A673 (cell line): ENCODE measurements at regions not wholly inside any gene's neighbourhood (a gene's known extent, or its start where the extent isn't known, plus 50 kb on each side); places are given as distances from the start of the nearest gene placed in this dataset.

Source experiments
- CTCF ChIP-seq: fragments of 300-800, 200-600 bp; sonication (generic); conservative IDR thresholded peaks from 2 replicates; pipeline ENCODE4 v1.5.1; 2017; ENCODE audit warnings: low read depth, mild to moderate bottlenecking, antibody characterized with exemption, low read length, moderate library complexity, mixed read lengths
- EZH2 ChIP-seq: fragments of 200-600 bp; sonication (generic); IDR thresholded peaks from 2 replicates; pipeline ENCODE4 v1.6.1; 2017; ENCODE audit warnings: borderline replicate concordance, low read depth, mild to moderate bottlenecking, mixed read lengths, antibody characterized with exemption, low read length; ENCODE audit not compliant: poor library complexity, severe bottlenecking

DNA sequence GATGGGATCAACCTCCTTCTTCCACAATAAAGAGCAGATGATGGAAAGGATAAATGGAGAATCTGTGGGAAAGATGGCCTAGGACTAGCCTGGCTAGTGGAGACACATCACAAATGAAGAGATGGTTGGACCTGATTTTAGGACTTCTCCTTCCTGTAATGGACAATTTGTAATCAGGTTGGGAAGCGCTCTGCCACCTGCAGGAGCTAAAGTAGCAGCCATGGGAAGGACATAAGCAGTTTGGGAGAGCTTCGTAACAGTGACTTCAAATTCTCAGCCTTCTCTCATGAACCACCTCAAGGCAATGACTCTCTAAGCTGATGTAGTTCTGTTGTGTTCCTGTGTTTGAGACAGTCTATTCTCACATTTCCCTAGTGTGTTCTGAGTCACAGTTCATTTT lies 137.9 kb upstream of the BMP2 start:
- TF ChIP-seq CTCF (no peak), EZH2 (no peak)
